HFFc6 (cell line): ENCODE measurements at regions not wholly inside any gene's neighbourhood (a gene's known extent, or its start where the extent isn't known, plus 50 kb on each side); places are given as distances from the start of the nearest gene placed in this dataset.
A peak's percentile ranks its signal among the peaks of the same experiment; 100 is the strongest.

Experiments
- DNase-seq: peaks from one replicate; pipeline ENCODE4 v3.0.0-alpha.2; 2018
- H3K27ac Mint-ChIP-seq: 2 replicates; pipeline ENCODE4 v1.8.0; 2020; ENCODE audit warnings: mild to moderate bottlenecking, mixed read lengths
- H3K27me3 Mint-ChIP-seq: 2 replicates; pipeline ENCODE4 v1.8.0; 2021; ENCODE audit warnings: mild to moderate bottlenecking, moderate library complexity, mixed read lengths; ENCODE audit not compliant: insufficient read depth
- H3K36me3 Mint-ChIP-seq: 2 replicates; pipeline ENCODE4 v1.8.0; 2021; ENCODE audit warnings: low read depth, mixed read lengths
- H3K4me1 Mint-ChIP-seq: 2 replicates; pipeline ENCODE4 v1.8.0; 2020; ENCODE audit warnings: low read depth, mixed read lengths
- H3K4me3 Mint-ChIP-seq: 2 replicates; pipeline ENCODE4 v1.8.0; 2020; ENCODE audit warnings: mild to moderate bottlenecking, moderate library complexity, mixed read lengths
- H3K9me3 Mint-ChIP-seq: 2 replicates; pipeline ENCODE4 v1.8.0; 2020; ENCODE audit warnings: mild to moderate bottlenecking, mixed read lengths
- CTCF ChIP-seq: fragments of 200-600 bp; sonication (generic); IDR thresholded peaks from 2 replicates; pipeline ENCODE4 v1.5.0; 2021; ENCODE audit warnings: antibody characterized with exemption, mild to moderate bottlenecking

GRCh38 chr10:43930777-43931176 lies 282.1 kb upstream of the ZNF32 start:
- peaks cover 9% of the 10 kb centered on the region; the same call in 1 of the 2 replicates for H3K36me3 Mint-ChIP-seq
- H3K9me3 Mint-ChIP-seq = no peaks in the 10 kb centered on the region
- peak overlapping the region; percentile 94 for H3K27ac Mint-ChIP-seq

GRCh38 chr10:43930243-43930642 lies 281.6 kb upstream of the ZNF32 start:
- peak overlapping the region; percentile 94 for H3K27ac Mint-ChIP-seq
- no peaks in the 10 kb centered on the region for H3K9me3 Mint-ChIP-seq
- peaks cover 2% of the 10 kb centered on the region; the same call in 1 of the 2 replicates for H3K27me3 Mint-ChIP-seq
- 0 out of 2 replicates have a peak, but pooled peaks cover 3% of the 10 kb centered on the region for H3K36me3 Mint-ChIP-seq
- DNase-seq = no peak
- TF ChIP-seq CTCF = no peak
- 0 out of 2 replicates have a peak overlapping the region, but pooled peaks have one; percentile 33 for H3K4me3 Mint-ChIP-seq
- H3K4me1 Mint-ChIP-seq = peaks cover 59% of the 10 kb centered on the region

More at GRCh38 chr10:43930777-43931176, 282.1 kb upstream of the ZNF32 start:
- no peaks in the 10 kb centered on the region for H3K27me3 Mint-ChIP-seq
- H3K4me3 Mint-ChIP-seq = peak overlapping the region; percentile 33; the same call in 1 of the 2 replicates
- DNase-seq = no peak
- peaks cover 59% of the 10 kb centered on the region for H3K4me1 Mint-ChIP-seq
- no peak for TF ChIP-seq CTCF

GRCh38 chr10:43929122-43929521 lies 280.4 kb upstream of the ZNF32 start:
- H3K4me3 Mint-ChIP-seq = no peak overlapping the region
- H3K36me3 Mint-ChIP-seq = no peaks in the 10 kb centered on the region
- DNase-seq = no peak
- H3K27me3 Mint-ChIP-seq = peaks cover 2% of the 10 kb centered on the region; the same call in 1 of the 2 replicates
- no peaks in the 10 kb centered on the region for H3K9me3 Mint-ChIP-seq
- no peak for TF ChIP-seq CTCF
- H3K27ac Mint-ChIP-seq = no peak overlapping the region
- H3K4me1 Mint-ChIP-seq = peaks cover 58% of the 10 kb centered on the region

- DNase-seq = no peak
- TF ChIP-seq CTCF = no peak
- H3K4me1 Mint-ChIP-seq = peaks cover 53% of the 10 kb centered on the region
- no peak overlapping the region for H3K27ac Mint-ChIP-seq
- H3K4me3 Mint-ChIP-seq = no peak overlapping the region
- peaks cover 2% of the 10 kb centered on the region; the same call in 1 of the 2 replicates for H3K27me3 Mint-ChIP-seq
- no peaks in the 10 kb centered on the region for H3K36me3 Mint-ChIP-seq
- H3K9me3 Mint-ChIP-seq = no peaks in the 10 kb centered on the region
These were observed 279.8 kb upstream of the ZNF32 start for GRCh38 chr10:43928425-43928968.

- Mint-ChIP-seq H3K27me3 (peaks cover 2% of the 10 kb centered on the region; the same call in 1 of the 2 replicates), H3K36me3 (no peaks in the 10 kb centered on the region), H3K4me3 (no peak overlapping the region), H3K4me1 (peaks cover 51% of the 10 kb centered on the region), H3K27ac (no peak overlapping the region), H3K9me3 (no peaks in the 10 kb centered on the region)
- DNase-seq = no peak
- no peak for TF ChIP-seq CTCF
These were observed 278.3 kb upstream of the ZNF32 start for GRCh38 chr10:43926875-43927406.
